H9 (cell line): ENCODE measurements at regions not wholly inside any gene's neighbourhood (a gene's known extent, or its start where the extent isn't known, plus 50 kb on each side); places are given as distances from the start of the nearest gene placed in this dataset.

Experiments
- DNase-seq: peaks from one replicate; pipeline ENCODE4 v3.0.0-alpha.2; 2017
- H2AFZ ChIP-seq: one replicate; pipeline ENCODE4 v1.6.1; 2013; ENCODE audit warnings: mild to moderate bottlenecking, low read length, control low read depth, moderate library complexity
- H2AK5ac ChIP-seq: 2 replicates; pipeline ENCODE4 v1.6.1; 2013; ENCODE audit warnings: low read length, control low read depth, mixed read lengths; ENCODE audit not compliant: insufficient read length
- H2BK120ac ChIP-seq: one replicate; pipeline ENCODE4 v1.6.1; 2013; ENCODE audit warnings: low read depth, mild to moderate bottlenecking, low read length, control low read depth, inconsistent platforms; ENCODE audit not compliant: poor library complexity, severe bottlenecking
- H2BK12ac ChIP-seq: 2 replicates; pipeline ENCODE4 v1.6.1; 2013; ENCODE audit warnings: low read length, control low read depth, mixed read lengths, low read depth; ENCODE audit not compliant: insufficient read length
- H2BK15ac ChIP-seq: 2 replicates; pipeline ENCODE4 v1.6.1; 2013; ENCODE audit warnings: low read depth, low read length, control low read depth
- H2BK20ac ChIP-seq: one replicate; pipeline ENCODE4 v1.6.1; 2013; ENCODE audit warnings: low read depth, mild to moderate bottlenecking, low read length, control low read depth, inconsistent platforms; ENCODE audit not compliant: poor library complexity, severe bottlenecking
- H2BK5ac ChIP-seq: 2 replicates; pipeline ENCODE4 v1.6.1; 2013; ENCODE audit warnings: low read length, control low read depth, mixed read lengths; ENCODE audit not compliant: insufficient read length
- H3K14ac ChIP-seq: 2 replicates; pipeline ENCODE4 v1.6.1; 2013; ENCODE audit warnings: low read length, control low read depth; ENCODE audit not compliant: insufficient read depth
- H3K18ac ChIP-seq: 2 replicates; pipeline ENCODE4 v1.6.1; 2013; ENCODE audit warnings: low read depth, mild to moderate bottlenecking, mixed read lengths, low read length, control low read depth; ENCODE audit not compliant: insufficient read length
- H3K23ac ChIP-seq: 2 replicates; pipeline ENCODE4 v1.6.1; 2013; ENCODE audit warnings: low read length, control low read depth, mixed read lengths, low read depth; ENCODE audit not compliant: insufficient read length
- H3K23me2 ChIP-seq: 2 replicates; pipeline ENCODE4 v1.6.1; 2013; ENCODE audit warnings: low read depth, mild to moderate bottlenecking, mixed read lengths, low read length, control low read depth; ENCODE audit not compliant: insufficient read length, poor library complexity, severe bottlenecking
- H3K27ac ChIP-seq: 2 replicates; pipeline ENCODE4 v1.5.1; 2013; ENCODE audit warnings: low read length, control low read depth, mixed read lengths, low read depth; ENCODE audit not compliant: insufficient read length
- H3K27me3 ChIP-seq: 2 replicates; pipeline ENCODE4 v1.6.1; 2013; ENCODE audit warnings: low read length, control low read depth, inconsistent platforms; ENCODE audit not compliant: insufficient read depth
- H3K4ac ChIP-seq: 2 replicates; pipeline ENCODE4 v1.6.1; 2013; ENCODE audit warnings: low read depth, mild to moderate bottlenecking, control low read depth, inconsistent platforms, low read length, moderate library complexity
- H3K4me1 ChIP-seq: 2 replicates; pipeline ENCODE4 v1.6.1; 2013; ENCODE audit warnings: low read length, control low read depth, inconsistent platforms; ENCODE audit not compliant: insufficient read depth
- H3K4me2 ChIP-seq: 2 replicates; pipeline ENCODE4 v1.6.1; 2013; ENCODE audit warnings: low read length, control low read depth, mixed read lengths; ENCODE audit not compliant: insufficient read length, insufficient read depth
- H3K56ac ChIP-seq: 2 replicates; pipeline ENCODE4 v1.6.1; 2013; ENCODE audit warnings: low read depth, mild to moderate bottlenecking, mixed read lengths, low read length, control low read depth; ENCODE audit not compliant: insufficient read length
- H3K79me1 ChIP-seq: 2 replicates; pipeline ENCODE4 v1.6.1; 2013; ENCODE audit warnings: low read depth, mild to moderate bottlenecking, moderate library complexity, low read length, control low read depth, inconsistent platforms; ENCODE audit not compliant: insufficient read depth, poor library complexity, severe bottlenecking
- H3K79me2 ChIP-seq: 2 replicates; pipeline ENCODE4 v1.6.1; 2013; ENCODE audit warnings: low read length, control low read depth, inconsistent platforms; ENCODE audit not compliant: insufficient read depth
- H3K9ac ChIP-seq: 2 replicates; pipeline ENCODE4 v1.6.1; 2013; ENCODE audit warnings: low read length, control low read depth, mixed read lengths; ENCODE audit not compliant: insufficient read length; ENCODE audit errors: extremely low read depth
- H3K9me3 ChIP-seq: one replicate; pipeline ENCODE4 v1.6.1; 2013; ENCODE audit warnings: low read depth, low read length, inconsistent platforms; ENCODE audit not compliant: control insufficient read depth
- H3T11ph ChIP-seq: one replicate; pipeline ENCODE4 v1.6.1; 2013; ENCODE audit warnings: mild to moderate bottlenecking, low read length, control low read depth, inconsistent platforms
- H4K20me1 ChIP-seq: one replicate; pipeline ENCODE4 v1.6.1; 2013; ENCODE audit not compliant: control insufficient read depth, insufficient read length, insufficient read depth
- H4K5ac ChIP-seq: 2 replicates; pipeline ENCODE4 v1.6.1; 2013; ENCODE audit warnings: low read depth, mild to moderate bottlenecking, mixed read lengths, low read length, control low read depth; ENCODE audit not compliant: insufficient read length
- H4K8ac ChIP-seq: replicated peaks from 2 replicates; pipeline ENCODE4 v1.6.1; 2013; ENCODE audit warnings: low read length, control low read depth, mixed read lengths, low read depth; ENCODE audit not compliant: insufficient read length
- H4K91ac ChIP-seq: 2 replicates; pipeline ENCODE4 v1.6.1; 2013; ENCODE audit warnings: low read depth, mild to moderate bottlenecking, moderate library complexity, mixed read lengths, low read length, control low read depth; ENCODE audit not compliant: insufficient read length
- H3K27ac Mint-ChIP-seq, 3 experiments: 2 replicates in 2 of 3; 3 replicates in 1 of 3; pipeline ENCODE4 v1.8.0; 2020 to 2021; ENCODE audit warnings: mixed read lengths in 3 of 3, mild to moderate bottlenecking in 1 of 3, moderate library complexity in 1 of 3
- H3K27me3 Mint-ChIP-seq: 2 replicates; pipeline ENCODE4 v1.8.0; 2021; ENCODE audit warnings: low read depth, mild to moderate bottlenecking, moderate library complexity, mixed read lengths
- H3K36me3 Mint-ChIP-seq, 3 experiments: 2 replicates in 2 of 3; 3 replicates in 1 of 3; pipeline ENCODE4 v1.8.0; 2020 to 2021; ENCODE audit warnings: low read depth in 3 of 3, mixed read lengths in 3 of 3; ENCODE audit not compliant: insufficient read depth in 1 of 3
- H3K4me1 Mint-ChIP-seq, 2 experiments: 2 replicates each; pipeline ENCODE4 v1.8.0; 2020; ENCODE audit warnings: mixed read lengths in 2 of 2
- H3K4me3 Mint-ChIP-seq, 2 experiments: 2 replicates in 1 of 2; 3 replicates in 1 of 2; pipeline ENCODE4 v1.8.0; 2020 to 2021; ENCODE audit warnings: mild to moderate bottlenecking in 2 of 2, mixed read lengths in 2 of 2, moderate library complexity in 1 of 2
- H3K9me3 Mint-ChIP-seq, 2 experiments: 2 replicates in 1 of 2; 3 replicates in 1 of 2; pipeline ENCODE4 v1.8.0; 2020; ENCODE audit warnings: mild to moderate bottlenecking in 2 of 2, mixed read lengths in 2 of 2, moderate library complexity in 1 of 2
- CTCF ChIP-seq: fragments of 200-600 bp; sonication (generic); conservative IDR thresholded peaks from 3 replicates; pipeline ENCODE4 v1.8.0; 2021; ENCODE audit warnings: antibody characterized with exemption, mild to moderate bottlenecking
- WGBS: extraction: QIAGEN DNeasy Blood & Tissue Kit; methylation state at CpG from one replicate; pipeline ENCODE4 v1.1.7; 2013; ENCODE audit warnings: missing lambda C conversion rate, low lambda C conversion rate, mixed read lengths; ENCODE audit not compliant: insufficient read length; ENCODE audit errors: extremely low coverage; 5-methylcytosine and 5-hydroxymethylcytosine counted together

- Mint-ChIP-seq H3K9me3 (peaks cover 70 to 73% of the 10 kb centered on the region in 2 experiments), H3K36me3 (peaks cover 2 to 9% (median 7%) of the 10 kb centered on the region in 3 experiments; a peak in 4 of 7 replicates), H3K4me1 (peaks cover 4 to 5% of the 10 kb centered on the region in 2 experiments; a peak in 3 of 4 replicates), H3K4me3 (no peak overlapping the region), H3K27ac (no peak overlapping the region), H3K27me3 (no peaks in the 10 kb centered on the region)
- Histone ChIP-seq H2AK5ac (no peak overlapping the region), H3K18ac (no peak overlapping the region), H2AFZ (no peak overlapping the region), H3K27me3 (no peaks in the 10 kb centered on the region), H2BK12ac (no peak overlapping the region), H3K79me1 (no peaks in the 10 kb centered on the region), H3K56ac (no peak overlapping the region), H4K5ac (no peak overlapping the region), H4K8ac (no peak overlapping the region), H4K91ac (no peak overlapping the region), H3T11ph (no peak overlapping the region), H2BK120ac (no peak overlapping the region), H3K4me1 (no peaks in the 10 kb centered on the region), H2BK5ac (no peak overlapping the region), H3K27ac (no peak overlapping the region), H3K4ac (no peak overlapping the region), H3K79me2 (no peaks in the 10 kb centered on the region), H4K20me1 (no peaks in the 10 kb centered on the region), H3K23me2 (no peaks in the 10 kb centered on the region), H3K4me2 (no peak overlapping the region), H3K9me3 (peaks cover 10% of the 10 kb centered on the region), H2BK15ac (no peak overlapping the region), H3K14ac (no peak overlapping the region), H3K9ac (no peak overlapping the region), H3K23ac (no peak overlapping the region), H2BK20ac (no peak overlapping the region)
- TF ChIP-seq CTCF, result no peak
- WGBS, result no CpG with 5 or more reads among the region's 22 CpGs
- no peak for DNase-seq
Observed at GRCh38 chrX:25805744-25806143, 332.4 kb upstream of the MAGEB18 start.
